Bronchial epithelial cell (primary cell): ENCODE measurements at regions not wholly inside any gene's neighbourhood (a gene's known extent, or its start where the extent isn't known, plus 50 kb on each side); places are given as distances from the start of the nearest gene placed in this dataset.

Experiments
- DNase-seq: peaks from one replicate; pipeline ENCODE4 v3.0.0-alpha.2; 2010; ENCODE audit warnings: low read depth
- FAIRE-seq: peaks from 2 replicates; lab custom pipeline; 2011; peaks lifted over from hg19 to GRCh38; lab: Jason Lieb, UNC
- H3K27me3 ChIP-seq: 2 replicates; pipeline ENCODE4 v1.5.1; 2011; ENCODE audit warnings: low read length; ENCODE audit not compliant: control insufficient read depth, insufficient read depth
- H3K36me3 ChIP-seq: 2 replicates; pipeline ENCODE4 v1.5.1; 2011; ENCODE audit warnings: low read length; ENCODE audit not compliant: control insufficient read depth, insufficient read depth
- H3K4me3 ChIP-seq: 2 replicates; pipeline ENCODE4 v1.5.1; 2011; ENCODE audit warnings: mild to moderate bottlenecking, low read depth, low read length, control low read depth
- CTCF ChIP-seq: IDR thresholded peaks from 2 replicates; pipeline ENCODE4 v1.5.1; 2011; ENCODE audit warnings: mild to moderate bottlenecking, moderate library complexity, low read length, control low read depth, inconsistent platforms; ENCODE audit not compliant: insufficient read depth, severe bottlenecking

GRCh38 chr3:112735926-112736325, 95.0 kb upstream of the CCDC80 start:
- no peak for FAIRE-seq
- DNase-seq, result no peak
- no peaks in the 10 kb centered on the region for H3K27me3 ChIP-seq
- no peak overlapping the region for H3K4me3 ChIP-seq
- no peaks in the 10 kb centered on the region for H3K36me3 ChIP-seq
- TF ChIP-seq CTCF, result no peak

- peak; percentile 72 for DNase-seq
- TF ChIP-seq CTCF, result peak; percentile 76
- Histone ChIP-seq H3K27me3 (no peaks in the 10 kb centered on the region), H3K36me3 (no peaks in the 10 kb centered on the region), H3K4me3 (no peak overlapping the region)
- FAIRE-seq, result no peak
Measured at GRCh38 chr3:112734736-112735350, 93.9 kb upstream of the CCDC80 start.

- H3K4me3 ChIP-seq, result no peak overlapping the region
- DNase-seq (peak; percentile 64), FAIRE-seq (no peak)
- TF ChIP-seq CTCF, result no peak
- no peaks in the 10 kb centered on the region for H3K27me3 ChIP-seq
- no peaks in the 10 kb centered on the region for H3K36me3 ChIP-seq
Measured at GRCh38 chr3:112734171-112734570, 93.2 kb upstream of the CCDC80 start.

- TF ChIP-seq CTCF, result no peak
- FAIRE-seq (no peak), DNase-seq (peak; percentile 20)
- Histone ChIP-seq H3K4me3 (no peak overlapping the region), H3K27me3 (no peaks in the 10 kb centered on the region), H3K36me3 (no peaks in the 10 kb centered on the region)
Measured at GRCh38 chr3:112730210-112730609, 89.3 kb upstream of the CCDC80 start.

- TF ChIP-seq CTCF, result no peak
- H3K4me3 ChIP-seq, result no peak overlapping the region
- FAIRE-seq, result no peak
Measured at GRCh38 chr3:112721231-112721630, 80.3 kb upstream of the CCDC80 start.

GRCh38 chr3:112718967-112719366, 78.0 kb upstream of the CCDC80 start:
- Histone ChIP-seq H3K4me3 (no peak overlapping the region), H3K36me3 (no peaks in the 10 kb centered on the region), H3K27me3 (no peaks in the 10 kb centered on the region)
- FAIRE-seq (no peak), DNase-seq (no peak)
- no peak for TF ChIP-seq CTCF

More at GRCh38 chr3:112721231-112721630, 80.3 kb upstream of the CCDC80 start:
- Histone ChIP-seq H3K27me3 (no peaks in the 10 kb centered on the region), H3K36me3 (no peaks in the 10 kb centered on the region)
- DNase-seq, result no peak
